Esophagus muscularis mucosa (tissue), 4 donors: ENCODE measurements at regions not wholly inside any gene's neighbourhood (a gene's known extent, or its start where the extent isn't known, plus 50 kb on each side); places are given as distances from the start of the nearest gene placed in this dataset.

ENCODE experiments used
- DNase-seq: peaks from one replicate; pipeline ENCODE4 v3.0.0-alpha.2; 2017; ENCODE audit errors: extremely low spot score
- H3K27ac ChIP-seq, 4 donors: fragments of 200-600 bp; sonication (generic); replicated peaks in 1 of 4; 1 replicate in 3 of 4; 2 replicates in 1 of 4; pipeline ENCODE4 v1.5.1; 2016 to 2019; ENCODE audit warnings: mild to moderate bottlenecking in 1 of 4
- H3K27me3 ChIP-seq, 4 donors: fragments of 200-600 bp; sonication (generic); one replicate each; pipeline versions ENCODE4 v1.5.1 to v1.6.0; 2016 to 2019
- H3K36me3 ChIP-seq, 4 donors: fragments of 200-600 bp; sonication (generic); one replicate each; pipeline ENCODE4 v1.5.1; 2016 to 2019
- H3K4me1 ChIP-seq, 4 donors: fragments of 200-600 bp; sonication (generic); one replicate each; pipeline ENCODE4 v1.5.1; 2016 to 2019
- H3K4me3 ChIP-seq, 4 donors: fragments of 200-600 bp; sonication (generic); 1 replicate in 2 of 4; 2 replicates in 2 of 4; pipeline ENCODE4 v1.5.1; 2016 to 2019; ENCODE audit warnings: mild to moderate bottlenecking in 4 of 4, moderate library complexity in 1 of 4
- H3K9me3 ChIP-seq, 4 donors: fragments of 200-600 bp; sonication (generic); 1 replicate in 3 of 4; 2 replicates in 1 of 4; pipeline ENCODE4 v1.5.1; 2016 to 2019
- EP300 ChIP-seq: sonication (generic); formaldehyde crosslinking; IDR thresholded peaks from one replicate; pipeline ENCODE4 v1.6.1; 2017; ENCODE audit warnings: antibody characterized with exemption
- POLR2A ChIP-seq: fragments of 450-650 bp; IDR thresholded peaks from one replicate; pipeline ENCODE4 v1.6.1; 2017; ENCODE audit warnings: antibody characterized with exemption, moderate library complexity, mild to moderate bottlenecking, low read depth
- POLR2AphosphoS5 ChIP-seq, 2 donors: sonication (generic); formaldehyde crosslinking; IDR thresholded peaks; one replicate each; pipeline ENCODE4 v1.6.1; 2017; ENCODE audit warnings: antibody characterized with exemption in 2 of 2
- WGBS: methylation state at CpG from one replicate; pipeline ENCODE4 v1.1.5; 2018; 5-methylcytosine and 5-hydroxymethylcytosine counted together
- intact Hi-C: fragments of 100-400 bp; cut with DNase I; formaldehyde crosslinking; loops from one replicate; pipeline ENCODE4 v1.15.1; 2023
- TF ChIP-seq, protein P1 (sequence below), 3 experiments: fragments of 200-600 bp in 2 of 3; fragments of 450-650 bp in 1 of 3; sonication (generic) in 2 of 3; IDR thresholded peaks; one replicate each; pipeline ENCODE4 v1.5.1; 2017 to 2019; ENCODE audit warnings: antibody characterized with exemption in 3 of 3, mild to moderate bottlenecking in 2 of 3, moderate library complexity in 1 of 3

DNA sequence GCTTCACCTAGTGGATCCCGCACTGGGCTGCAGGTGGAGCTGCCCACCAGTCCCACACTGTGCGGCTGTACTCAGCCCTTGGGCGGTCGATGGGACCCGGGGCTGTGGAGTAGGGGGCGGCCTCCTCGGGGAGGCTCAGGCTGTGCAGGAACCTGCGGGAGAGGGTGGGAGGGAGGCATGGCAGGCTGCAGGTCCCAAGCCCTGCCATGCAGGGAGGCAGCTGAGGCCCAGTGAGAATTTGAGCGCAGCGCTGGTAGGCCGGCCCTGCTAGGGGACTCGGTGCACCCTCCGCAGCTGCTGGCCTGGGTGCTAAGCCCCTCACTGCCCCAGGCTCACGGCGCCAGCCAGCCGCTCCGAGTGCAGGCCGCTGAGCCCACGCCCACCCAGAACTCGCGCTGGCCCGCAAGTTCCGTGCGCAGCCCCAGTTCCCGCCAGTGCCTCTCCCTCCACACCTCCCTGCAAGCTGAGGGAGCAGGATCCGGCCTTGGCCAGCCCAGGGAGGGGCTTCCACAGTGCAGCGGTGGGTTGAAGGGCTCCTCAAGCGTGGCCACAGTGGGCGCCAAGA lies 1407.6 kb downstream of the EPHA7 start:
- H3K27me3 ChIP-seq, result no peaks in the 10 kb centered on the region
- H3K27ac ChIP-seq, result no peak overlapping the region
- peaks cover 0 to 7% (median 0%) of the 10 kb centered on the region in 4 donors for H3K9me3 ChIP-seq
- no peaks in the 10 kb centered on the region for H3K4me1 ChIP-seq
- no peak for DNase-seq
- intact Hi-C loops, result no loop called here
- H3K36me3 ChIP-seq, result no peaks in the 10 kb centered on the region
- WGBS, result 98% methylated on average over 7 of the region's 29 CpGs
- TF ChIP-seq EP300 (no peak), POLR2AphosphoS5 (IDR thresholded peaks at IDR 0.05) (no peak)
- TF ChIP-seq, protein P1, sequence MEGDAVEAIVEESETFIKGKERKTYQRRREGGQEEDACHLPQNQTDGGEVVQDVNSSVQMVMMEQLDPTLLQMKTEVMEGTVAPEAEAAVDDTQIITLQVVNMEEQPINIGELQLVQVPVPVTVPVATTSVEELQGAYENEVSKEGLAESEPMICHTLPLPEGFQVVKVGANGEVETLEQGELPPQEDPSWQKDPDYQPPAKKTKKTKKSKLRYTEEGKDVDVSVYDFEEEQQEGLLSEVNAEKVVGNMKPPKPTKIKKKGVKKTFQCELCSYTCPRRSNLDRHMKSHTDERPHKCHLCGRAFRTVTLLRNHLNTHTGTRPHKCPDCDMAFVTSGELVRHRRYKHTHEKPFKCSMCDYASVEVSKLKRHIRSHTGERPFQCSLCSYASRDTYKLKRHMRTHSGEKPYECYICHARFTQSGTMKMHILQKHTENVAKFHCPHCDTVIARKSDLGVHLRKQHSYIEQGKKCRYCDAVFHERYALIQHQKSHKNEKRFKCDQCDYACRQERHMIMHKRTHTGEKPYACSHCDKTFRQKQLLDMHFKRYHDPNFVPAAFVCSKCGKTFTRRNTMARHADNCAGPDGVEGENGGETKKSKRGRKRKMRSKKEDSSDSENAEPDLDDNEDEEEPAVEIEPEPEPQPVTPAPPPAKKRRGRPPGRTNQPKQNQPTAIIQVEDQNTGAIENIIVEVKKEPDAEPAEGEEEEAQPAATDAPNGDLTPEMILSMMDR (IDR thresholded peaks at IDR 0.05), result no peak
- no peak overlapping the region for H3K4me3 ChIP-seq

DNA sequence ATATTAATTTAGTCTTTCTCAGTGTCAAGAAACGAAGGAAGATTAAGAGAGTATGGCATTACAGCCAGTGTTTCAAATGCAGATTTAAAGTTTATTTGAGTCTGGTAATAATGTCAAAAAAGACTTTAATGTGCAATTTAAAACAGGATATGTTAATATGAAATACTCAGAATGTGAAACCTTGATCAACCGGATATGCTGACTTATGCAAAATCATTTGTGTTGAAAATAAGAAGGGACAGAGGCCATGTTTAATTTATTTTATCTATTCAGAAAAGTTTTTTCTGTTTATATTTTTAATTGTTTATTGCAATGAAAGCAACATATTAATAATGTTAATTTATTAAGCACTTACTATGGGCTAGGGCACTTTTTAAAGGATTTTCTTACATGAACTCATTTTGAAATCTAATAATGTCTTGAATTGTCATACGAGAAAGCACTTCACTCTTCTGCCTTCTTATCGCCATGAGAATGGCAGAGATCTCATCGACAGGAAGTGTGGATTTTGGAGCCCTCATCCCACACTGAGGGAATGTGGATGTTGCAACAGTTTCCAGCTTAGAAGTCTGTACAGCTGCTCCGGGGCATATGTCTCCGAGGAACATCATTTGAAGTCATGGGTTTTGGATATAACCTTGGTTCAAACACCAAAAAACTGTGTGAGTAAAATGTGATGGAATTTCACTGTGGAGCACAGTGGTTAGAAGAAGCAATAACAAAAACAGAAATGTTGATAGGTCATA lies 1410.4 kb downstream of the EPHA7 start:
- WGBS, result 85% methylated on average over 7 of the region's 7 CpGs
- Histone ChIP-seq H3K4me3 (no peak overlapping the region), H3K9me3 (peaks cover 0 to 7% (median 0%) of the 10 kb centered on the region in 4 donors), H3K27me3 (no peaks in the 10 kb centered on the region), H3K36me3 (no peaks in the 10 kb centered on the region), H3K4me1 (no peaks in the 10 kb centered on the region), H3K27ac (no peak overlapping the region)
- DNase-seq, result no peak
- TF ChIP-seq EP300 (no peak), POLR2AphosphoS5 (IDR thresholded peaks at IDR 0.05) (no peak), POLR2A (no peak)
- TF ChIP-seq, protein P1 (IDR thresholded peaks at IDR 0.05), result no peak
- intact Hi-C loops, result no loop called here

DNA sequence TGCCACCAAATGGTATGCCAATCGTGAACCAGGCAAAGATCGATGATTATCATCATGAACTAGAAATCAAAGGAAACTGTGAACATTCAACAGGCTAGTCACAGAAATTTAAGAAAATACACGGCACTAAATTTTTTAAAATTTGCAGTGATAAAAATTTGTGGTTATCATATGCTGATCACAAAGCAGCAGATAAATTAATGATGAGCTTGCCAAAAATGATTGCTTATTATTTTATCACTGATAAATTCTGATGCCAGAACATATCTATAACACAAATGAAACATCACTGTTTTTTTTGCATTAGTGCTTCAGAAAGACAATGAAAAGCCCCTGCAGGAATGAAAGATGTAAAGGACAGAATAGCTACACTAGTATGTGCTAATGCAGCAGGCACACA lies 1413.2 kb upstream of the MAP3K7 start:
- no peaks in the 10 kb centered on the region for H3K4me1 ChIP-seq
- 91% methylated on average over 3 of the region's 3 CpGs for WGBS
- no peak overlapping the region for H3K4me3 ChIP-seq
- DNase-seq, result no peak
- H3K27ac ChIP-seq, result no peak overlapping the region
- H3K36me3 ChIP-seq, result no peaks in the 10 kb centered on the region
- H3K9me3 ChIP-seq, result no peaks in the 10 kb centered on the region
- intact Hi-C loops, result no loop called here
- TF ChIP-seq EP300, result no peak
- TF ChIP-seq, protein P1 (IDR thresholded peaks at IDR 0.05), result no peak
- no peak for TF ChIP-seq POLR2AphosphoS5 (IDR thresholded peaks at IDR 0.05)
- no peak for TF ChIP-seq POLR2A
- no peaks in the 10 kb centered on the region for H3K27me3 ChIP-seq

DNA sequence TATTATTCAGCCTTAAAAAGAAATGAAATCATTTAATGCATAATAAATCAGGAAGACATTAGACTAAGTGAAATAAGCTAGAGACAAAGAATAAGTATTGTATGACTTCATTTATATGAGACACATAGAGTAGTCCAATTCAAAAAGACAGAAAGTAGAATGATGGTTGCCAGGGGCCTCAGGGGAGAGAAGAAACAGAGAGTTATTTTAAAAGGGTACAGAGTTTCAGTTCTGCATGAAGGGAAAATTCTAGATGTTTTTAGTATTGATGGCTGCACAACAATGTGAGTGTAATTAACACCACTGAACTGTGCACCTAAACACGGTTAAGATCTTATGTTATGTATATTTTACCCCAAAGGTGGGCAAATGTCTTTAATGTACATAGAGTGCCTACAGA lies 1407.9 kb upstream of the MAP3K7 start:
- intact Hi-C loops, result no loop called here
- H3K27me3 ChIP-seq, result no peaks in the 10 kb centered on the region
- 42% methylated on average over 1 of the region's 1 CpG for WGBS
- no peaks in the 10 kb centered on the region for H3K4me1 ChIP-seq
- no peaks in the 10 kb centered on the region for H3K9me3 ChIP-seq
- H3K36me3 ChIP-seq, result no peaks in the 10 kb centered on the region
- no peak overlapping the region for H3K4me3 ChIP-seq
- no peak for DNase-seq
- no peak for TF ChIP-seq EP300
- no peak overlapping the region for H3K27ac ChIP-seq

DNA sequence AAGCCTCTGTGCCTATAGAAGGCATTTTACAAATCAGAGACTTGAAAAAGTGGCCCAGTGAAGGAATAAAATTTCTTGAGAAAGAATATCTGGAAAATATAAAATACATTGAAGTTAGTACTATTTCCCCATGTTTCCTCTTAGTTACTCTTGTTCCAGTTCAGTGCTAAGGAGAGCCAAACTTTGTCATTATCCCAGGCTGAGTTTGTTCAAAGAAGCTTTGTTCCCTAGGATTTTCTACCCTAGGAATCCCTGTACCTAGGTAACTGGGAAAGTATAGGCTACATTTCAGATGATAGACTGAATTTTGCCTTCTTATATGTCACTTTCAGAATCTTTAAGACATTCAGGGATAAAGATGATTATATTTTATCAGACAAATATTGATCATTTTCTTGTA lies 1395.7 kb upstream of the MAP3K7 start:
- Histone ChIP-seq H3K36me3 (no peaks in the 10 kb centered on the region), H3K27ac (no peak overlapping the region), H3K27me3 (no peaks in the 10 kb centered on the region), H3K4me3 (no peak overlapping the region), H3K4me1 (no peaks in the 10 kb centered on the region), H3K9me3 (no peaks in the 10 kb centered on the region)
- no peak for TF ChIP-seq POLR2AphosphoS5 (IDR thresholded peaks at IDR 0.05)
- TF ChIP-seq, protein P1 (IDR thresholded peaks at IDR 0.05), result no peak
- TF ChIP-seq POLR2A, result no peak
- no peak for TF ChIP-seq EP300
- intact Hi-C loops, result no loop called here
- no peak for DNase-seq
